HCT116 (cell line): ENCODE measurements at regions not wholly inside any gene's neighbourhood (a gene's known extent, or its start where the extent isn't known, plus 50 kb on each side); places are given as distances from the start of the nearest gene placed in this dataset.

Experiments
- ATAC-seq: fragments of 200-7000 bp; cut with Tn5 transposase; 2 replicates; pipeline ENCODE4 v1.9.1; 2020; ENCODE audit warnings: mild to moderate bottlenecking, moderate library complexity
- BruUV-seq: library from RNA; stranded (reverse); fragments of 400-500 nt; replicated peaks from 2 replicates; lab custom pipeline; 2021; lab: Mats Ljungman, UMichigan
- CTCF ChIA-PET: fragments of 300-600 bp; sonication (Branson Sonifier 250); formaldehyde crosslinking; loops from one replicate; lab custom pipeline; 2021; ENCODE audit warnings: antibody characterized with exemption; lab: Charles Lee
- POLR2A ChIA-PET: fragments of 300-600, 350-600 bp; sonication (Branson Sonifier 250); formaldehyde crosslinking; loops from one replicate; lab custom pipeline; 2021; ENCODE audit warnings: antibody characterized with exemption; lab: Charles Lee
- RAD21 ChIA-PET, 2 experiments: fragments of 300-600 bp; sonication (Branson Sonifier 250); formaldehyde crosslinking; loops; one replicate each; lab custom pipeline; 2023; ENCODE audit warnings: low total read pairs in 2 of 2; ENCODE audit not compliant: uncharacterized antibody in 2 of 2, unreplicated experiment in 2 of 2, low non-redundant PET in 1 of 2; lab: Charles Lee
- DNase-seq: peaks from one replicate; pipeline ENCODE4 v3.0.0-alpha.2; 2010; ENCODE audit warnings: low read depth, low spot score
- H2AFZ ChIP-seq: fragments of 200-600 bp; shearing (Covaris generic), sonication (generic); 2 replicates; pipeline ENCODE4 v1.6.1; 2017; ENCODE audit warnings: low read depth, mixed run types, mixed read lengths, antibody characterized with exemption, low read length; ENCODE audit not compliant: poor library complexity, severe bottlenecking
- H3K27ac ChIP-seq: 2 replicates; pipeline ENCODE4 v1.5.1; 2012; ENCODE audit warnings: low read depth, low read length
- H3K27me3 ChIP-seq: fragments of 200-600 bp; sonication (generic); 2 replicates; pipeline ENCODE4 v1.6.1; 2016; ENCODE audit warnings: mixed run types, low read length, mixed read lengths; ENCODE audit not compliant: insufficient read depth
- H3K36me3 ChIP-seq, 2 experiments: fragments of 200-500 bp in 1 of 2; fragments of 200-600 bp in 1 of 2; sonication (Bioruptor generic) in 1 of 2; sonication (generic) in 1 of 2; 2 replicates each; pipeline versions ENCODE4 v1.5.1 to v1.6.1; 2014 to 2016; ENCODE audit warnings: low read length in 2 of 2, inconsistent platforms in 1 of 2, mixed read lengths in 1 of 2, mixed run types in 1 of 2; ENCODE audit not compliant: insufficient read depth in 2 of 2, control insufficient read depth in 1 of 2
- H3K4me1 ChIP-seq, 2 experiments: fragments of 200-600 bp in 1 of 2; sonication (generic) in 1 of 2; 2 replicates each; pipeline versions ENCODE4 v1.5.1 to v1.6.1; 2012 to 2017; ENCODE audit warnings: low read length in 2 of 2, inconsistent platforms in 1 of 2, mild to moderate bottlenecking in 1 of 2, mixed read lengths in 1 of 2, mixed run types in 1 of 2, moderate library complexity in 1 of 2; ENCODE audit not compliant: insufficient read depth in 2 of 2, control insufficient read depth in 1 of 2
- H3K4me2 ChIP-seq: fragments of 200-600 bp; sonication (generic); 2 replicates; pipeline ENCODE4 v1.6.1; 2017; ENCODE audit warnings: mixed run types, low read length, mixed read lengths
- H3K4me3 ChIP-seq, 2 experiments: fragments of 200-600 bp in 1 of 2; sonication (generic) in 1 of 2; replicated peaks in 1 of 2; 2 replicates each; pipeline ENCODE4 v1.5.1; 2011 to 2016; ENCODE audit warnings: low read length in 2 of 2, control low read depth in 1 of 2, low read depth in 1 of 2, mild to moderate bottlenecking in 1 of 2, mixed read lengths in 1 of 2, mixed run types in 1 of 2
- H3K79me2 ChIP-seq: fragments of 200-600 bp; sonication (generic); 2 replicates; pipeline ENCODE4 v1.6.1; 2017; ENCODE audit warnings: mild to moderate bottlenecking, mixed run types, low read length, moderate library complexity, mixed read lengths; ENCODE audit not compliant: insufficient read depth
- H3K9ac ChIP-seq: fragments of 200-600 bp; sonication (generic); 2 replicates; pipeline ENCODE4 v1.6.1; 2016; ENCODE audit warnings: low read length, mixed read lengths
- H3K9me2 ChIP-seq: fragments of 200-600 bp; sonication (generic), shearing (Covaris generic); 2 replicates; pipeline ENCODE4 v1.6.1; 2017; ENCODE audit warnings: mixed run types, mild to moderate bottlenecking, moderate library complexity; ENCODE audit not compliant: insufficient read depth
- H3K9me3 ChIP-seq, 2 experiments: fragments of 200-500 bp in 1 of 2; fragments of 200-600 bp in 1 of 2; sonication (Bioruptor generic) in 1 of 2; sonication (generic) in 1 of 2; 2 replicates each; pipeline ENCODE4 v1.6.1; 2014 to 2017; ENCODE audit warnings: low read length in 2 of 2, mixed read lengths in 2 of 2, inconsistent platforms in 1 of 2, low read depth in 1 of 2, mild to moderate bottlenecking in 1 of 2, mixed run types in 1 of 2, moderate library complexity in 1 of 2; ENCODE audit not compliant: control insufficient read depth in 1 of 2, insufficient read depth in 1 of 2
- H4K20me1 ChIP-seq: fragments of 200-600 bp; sonication (generic), shearing (Covaris generic); 2 replicates; pipeline ENCODE4 v1.6.1; 2017; ENCODE audit warnings: mixed run types, mild to moderate bottlenecking, moderate library complexity; ENCODE audit not compliant: insufficient read depth
- ATF3 ChIP-seq: IDR thresholded peaks from 2 replicates; pipeline ENCODE4 v1.6.1; 2012
- EGR1 ChIP-seq: IDR thresholded peaks from 2 replicates; pipeline ENCODE4 v1.6.1; 2012; ENCODE audit warnings: low read depth
- ELF1 ChIP-seq: IDR thresholded peaks from 2 replicates; pipeline ENCODE4 v1.6.1; 2012; ENCODE audit warnings: low read depth, borderline replicate concordance
- EZH2 ChIP-seq: fragments of 200-600 bp; sonication (generic); IDR thresholded peaks from 2 replicates; pipeline ENCODE4 v1.6.1; 2017; ENCODE audit warnings: antibody characterized with exemption, mixed run types
- FOSL1 ChIP-seq: IDR thresholded peaks from 2 replicates; pipeline ENCODE4 v1.6.1; 2012; ENCODE audit warnings: low read depth
- MAX ChIP-seq: IDR thresholded peaks from 2 replicates; pipeline ENCODE4 v1.6.1; 2012
- POLR2AphosphoS5 ChIP-seq: IDR thresholded peaks from 2 replicates; pipeline ENCODE4 v1.6.1; 2011; ENCODE audit warnings: mild to moderate bottlenecking, low read depth, low read length, moderate library complexity
- SIN3A ChIP-seq: IDR thresholded peaks from 2 replicates; pipeline ENCODE4 v1.6.1; 2012; ENCODE audit warnings: low read depth
- SP1 ChIP-seq: IDR thresholded peaks from 2 replicates; pipeline ENCODE4 v1.6.1; 2012; ENCODE audit warnings: low read depth
- SRF ChIP-seq: IDR thresholded peaks from 2 replicates; pipeline ENCODE4 v1.6.1; 2012; ENCODE audit warnings: low read depth
- TCF7L2 ChIP-seq: IDR thresholded peaks from 2 replicates; pipeline ENCODE4 v1.7.0; 2011; ENCODE audit warnings: borderline replicate concordance, inconsistent platforms; ENCODE audit not compliant: insufficient read depth, insufficient read length; ENCODE audit errors: extremely low read depth
- YY1 ChIP-seq: IDR thresholded peaks from 2 replicates; pipeline ENCODE4 v1.6.1; 2011; ENCODE audit warnings: low read length, low read depth, moderate library complexity, mild to moderate bottlenecking; ENCODE audit not compliant: insufficient replicate concordance; ENCODE audit errors: extremely low read depth
- ZFX ChIP-seq: fragments of 450-650 bp; IDR thresholded peaks from 2 replicates; pipeline ENCODE4 v1.6.1; 2017
- intact Hi-C: fragments of 100-400 bp; cut with micrococcal nuclease; formaldehyde crosslinking; loops from 2 replicates; pipeline ENCODE4 v1.10.0; 2022
- TF ChIP-seq, protein P1 (sequence below): IDR thresholded peaks from 2 replicates; pipeline ENCODE4 v1.6.1; 2011; ENCODE audit warnings: mild to moderate bottlenecking, low read length, moderate library complexity; ENCODE audit not compliant: insufficient replicate concordance; ENCODE audit errors: extremely low read depth
- TF ChIP-seq, protein P2 (sequence below): IDR thresholded peaks from 2 replicates; pipeline ENCODE4 v1.6.1; 2012; ENCODE audit warnings: low read depth

GRCh38 chr4:125979950-125980349 is 665.2 kb downstream of the FAT4 start:
- Histone ChIP-seq H3K9ac (no peak overlapping the region), H3K9me3 (no peaks in the 10 kb centered on the region), H3K4me1 (no peaks in the 10 kb centered on the region), H3K36me3 (no peaks in the 10 kb centered on the region), H3K4me3 (no peak overlapping the region), H3K9me2 (no peaks in the 10 kb centered on the region), H2AFZ (no peak overlapping the region), H3K27ac (no peak overlapping the region), H3K27me3 (no peaks in the 10 kb centered on the region), H4K20me1 (no peaks in the 10 kb centered on the region), H3K4me2 (no peak overlapping the region), H3K79me2 (no peaks in the 10 kb centered on the region)
- TF ChIP-seq ELF1 (no peak), ZFX (no peak), FOSL1 (no peak), EZH2 (no peak), SRF (no peak), YY1 (no peak), SP1 (no peak), TCF7L2 (no peak), SIN3A (no peak), ATF3 (no peak), POLR2AphosphoS5 (no peak), MAX (no peak), EGR1 (no peak)
- TF ChIP-seq, protein P1, sequence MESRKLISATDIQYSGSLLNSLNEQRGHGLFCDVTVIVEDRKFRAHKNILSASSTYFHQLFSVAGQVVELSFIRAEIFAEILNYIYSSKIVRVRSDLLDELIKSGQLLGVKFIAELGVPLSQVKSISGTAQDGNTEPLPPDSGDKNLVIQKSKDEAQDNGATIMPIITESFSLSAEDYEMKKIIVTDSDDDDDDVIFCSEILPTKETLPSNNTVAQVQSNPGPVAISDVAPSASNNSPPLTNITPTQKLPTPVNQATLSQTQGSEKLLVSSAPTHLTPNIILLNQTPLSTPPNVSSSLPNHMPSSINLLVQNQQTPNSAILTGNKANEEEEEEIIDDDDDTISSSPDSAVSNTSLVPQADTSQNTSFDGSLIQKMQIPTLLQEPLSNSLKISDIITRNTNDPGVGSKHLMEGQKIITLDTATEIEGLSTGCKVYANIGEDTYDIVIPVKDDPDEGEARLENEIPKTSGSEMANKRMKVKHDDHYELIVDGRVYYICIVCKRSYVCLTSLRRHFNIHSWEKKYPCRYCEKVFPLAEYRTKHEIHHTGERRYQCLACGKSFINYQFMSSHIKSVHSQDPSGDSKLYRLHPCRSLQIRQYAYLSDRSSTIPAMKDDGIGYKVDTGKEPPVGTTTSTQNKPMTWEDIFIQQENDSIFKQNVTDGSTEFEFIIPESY: no peak
- TF ChIP-seq, protein P2, sequence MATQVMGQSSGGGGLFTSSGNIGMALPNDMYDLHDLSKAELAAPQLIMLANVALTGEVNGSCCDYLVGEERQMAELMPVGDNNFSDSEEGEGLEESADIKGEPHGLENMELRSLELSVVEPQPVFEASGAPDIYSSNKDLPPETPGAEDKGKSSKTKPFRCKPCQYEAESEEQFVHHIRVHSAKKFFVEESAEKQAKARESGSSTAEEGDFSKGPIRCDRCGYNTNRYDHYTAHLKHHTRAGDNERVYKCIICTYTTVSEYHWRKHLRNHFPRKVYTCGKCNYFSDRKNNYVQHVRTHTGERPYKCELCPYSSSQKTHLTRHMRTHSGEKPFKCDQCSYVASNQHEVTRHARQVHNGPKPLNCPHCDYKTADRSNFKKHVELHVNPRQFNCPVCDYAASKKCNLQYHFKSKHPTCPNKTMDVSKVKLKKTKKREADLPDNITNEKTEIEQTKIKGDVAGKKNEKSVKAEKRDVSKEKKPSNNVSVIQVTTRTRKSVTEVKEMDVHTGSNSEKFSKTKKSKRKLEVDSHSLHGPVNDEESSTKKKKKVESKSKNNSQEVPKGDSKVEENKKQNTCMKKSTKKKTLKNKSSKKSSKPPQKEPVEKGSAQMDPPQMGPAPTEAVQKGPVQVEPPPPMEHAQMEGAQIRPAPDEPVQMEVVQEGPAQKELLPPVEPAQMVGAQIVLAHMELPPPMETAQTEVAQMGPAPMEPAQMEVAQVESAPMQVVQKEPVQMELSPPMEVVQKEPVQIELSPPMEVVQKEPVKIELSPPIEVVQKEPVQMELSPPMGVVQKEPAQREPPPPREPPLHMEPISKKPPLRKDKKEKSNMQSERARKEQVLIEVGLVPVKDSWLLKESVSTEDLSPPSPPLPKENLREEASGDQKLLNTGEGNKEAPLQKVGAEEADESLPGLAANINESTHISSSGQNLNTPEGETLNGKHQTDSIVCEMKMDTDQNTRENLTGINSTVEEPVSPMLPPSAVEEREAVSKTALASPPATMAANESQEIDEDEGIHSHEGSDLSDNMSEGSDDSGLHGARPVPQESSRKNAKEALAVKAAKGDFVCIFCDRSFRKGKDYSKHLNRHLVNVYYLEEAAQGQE: no peak
- intact Hi-C loops: no loop called here
- ChIA-PET POLR2A (no interaction called here), RAD21 (no interaction called here), CTCF (no interaction called here)
- no peak for DNase-seq
- ATAC-seq: no peak
- no TSS peak for BruUV-seq
